GM03348 (cell line): ENCODE measurements at regions not wholly inside any gene's neighbourhood (a gene's known extent, or its start where the extent isn't known, plus 50 kb on each side); places are given as distances from the start of the nearest gene placed in this dataset.

Experiments used
- DNase-seq: peaks from one replicate; pipeline ENCODE4 v3.0.0; 2012; ENCODE audit warnings: low spot score

- no peak for DNase-seq
Observed at GRCh38 chr3:184511741-184512140, 49.8 kb upstream of the EPHB3 start.
